Stimulated activated CD8-positive, alpha-beta memory T cell treated with anti-CD3 and anti-CD28 coated beads, Interleukin-4, amount 100 ng/mL, for 24 hours (primary cell): ENCODE measurements at regions not wholly inside any gene's neighbourhood (a gene's known extent, or its start where the extent isn't known, plus 50 kb on each side); places are given as distances from the start of the nearest gene placed in this dataset.
"Not testable (repeated sequence)": the region's sequence is repeated elsewhere in the genome, so short reads cannot be mapped to it uniquely, and the experiment has no call there.

ENCODE experiments used
- DNase-seq: peaks from one replicate; pipeline ENCODE4 v3.0.0-alpha.2; 2020; ENCODE audit warnings: low read depth

DNA sequence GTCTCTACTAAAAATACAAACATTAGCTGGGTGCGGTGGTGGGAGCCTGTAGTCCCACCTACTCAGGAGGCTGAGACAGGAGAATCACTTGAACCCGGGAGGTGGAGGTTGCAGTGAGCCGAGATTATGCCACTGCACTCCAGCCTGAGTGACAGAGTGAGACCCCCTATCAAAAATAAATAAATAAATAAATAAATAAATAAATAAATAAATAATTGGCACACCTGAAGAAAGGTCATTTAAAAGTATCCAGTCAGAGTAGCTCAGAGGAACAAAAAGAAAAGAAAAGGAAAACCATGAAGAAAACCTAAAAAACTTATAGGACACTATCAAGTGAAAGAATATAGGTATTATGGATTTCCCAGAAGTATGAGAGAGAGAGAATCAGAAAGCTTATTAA is 330.1 kb upstream of the AR start:
- DNase-seq = not testable (repeated sequence)

GRCh38 chrX:67207912-67208311 is 335.9 kb upstream of the AR start:
- DNase-seq = no peak

DNA sequence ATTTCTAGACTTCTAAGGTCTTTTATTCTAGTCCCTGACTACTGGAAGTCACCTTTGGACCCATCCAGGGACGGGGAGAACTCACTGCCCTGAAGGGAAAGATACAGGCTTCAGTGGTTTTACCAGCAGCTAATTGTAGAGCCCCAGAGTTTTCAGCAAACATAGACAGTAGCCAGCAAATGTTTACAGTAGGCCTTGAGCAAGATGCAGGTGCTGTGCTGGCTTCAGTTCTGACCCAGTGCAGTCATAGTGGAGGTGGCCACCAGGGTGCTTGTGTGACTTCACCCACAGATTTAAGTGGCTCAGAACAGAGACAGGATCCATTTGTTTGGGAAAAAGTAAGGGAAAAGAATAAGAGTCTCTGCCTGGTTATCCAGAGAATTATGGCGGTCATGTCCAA is 384.4 kb upstream of the AR start:
- no peak for DNase-seq

DNA sequence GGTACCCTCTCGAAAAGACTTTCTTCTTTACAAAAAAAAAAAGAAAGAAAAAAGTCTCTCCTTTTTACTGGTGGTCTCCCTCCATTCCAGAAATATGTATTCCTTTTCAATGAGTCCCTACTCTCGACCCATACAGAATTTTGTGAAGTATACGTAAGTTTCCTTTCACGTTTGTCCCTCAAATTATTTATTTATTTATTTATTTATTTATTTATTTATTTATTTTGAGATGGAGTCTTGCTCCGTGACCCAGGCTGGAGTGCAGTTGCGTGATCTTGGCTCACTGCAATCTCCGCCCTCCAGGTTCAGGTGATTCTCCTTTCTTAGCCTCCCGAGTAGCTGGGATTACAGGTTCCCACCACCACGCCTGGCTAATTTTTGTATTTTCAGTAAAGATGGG is 429.2 kb upstream of the AR start:
- DNase-seq = no peak

- no peak for DNase-seq
Observed at GRCh38 chrX:67105758-67106116, 438.1 kb upstream of the AR start.

DNA sequence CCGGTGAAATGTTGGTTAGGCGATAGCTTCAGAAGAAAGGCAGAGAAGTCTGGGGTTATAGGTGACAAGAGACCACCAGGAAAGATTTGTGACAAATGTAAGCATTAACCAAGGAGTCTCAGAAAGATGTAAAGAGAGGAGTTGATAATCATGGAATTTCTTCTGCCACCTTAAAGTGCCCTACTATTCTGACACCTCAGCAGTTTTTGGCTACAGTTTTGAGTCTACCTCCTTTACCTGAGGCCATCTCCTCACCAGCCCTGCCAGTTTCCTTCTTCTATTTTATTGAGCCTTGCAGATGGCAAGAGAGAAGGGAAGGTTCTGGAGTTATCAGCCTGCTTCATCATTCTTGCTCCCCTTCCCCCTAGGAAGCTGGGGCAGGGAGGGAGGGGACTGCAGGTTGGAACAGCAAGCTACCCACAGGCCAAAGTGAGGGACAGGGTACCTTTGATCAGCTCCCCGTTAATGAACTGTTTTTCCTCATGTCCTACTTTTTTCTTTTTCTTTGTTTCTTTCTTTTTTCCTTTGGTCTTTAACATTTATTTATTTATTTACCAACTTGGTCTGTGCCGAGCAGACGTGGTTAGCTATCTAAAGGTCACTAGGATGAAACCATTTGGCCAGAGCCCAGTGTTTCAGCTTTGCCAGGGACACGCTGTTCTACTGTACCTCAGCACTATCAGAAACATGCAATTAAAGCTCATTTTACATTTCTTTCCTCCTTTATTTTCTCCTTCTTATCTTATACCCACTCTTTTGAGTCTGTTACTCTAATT is 438.7 kb upstream of the AR start:
- no peak for DNase-seq

GRCh38 chrX:67100031-67100884 is 443.6 kb upstream of the AR start:
- no peak for DNase-seq

- DNase-seq = no peak
Observed at GRCh38 chrX:67094061-67094460, 449.8 kb upstream of the AR start.

DNA sequence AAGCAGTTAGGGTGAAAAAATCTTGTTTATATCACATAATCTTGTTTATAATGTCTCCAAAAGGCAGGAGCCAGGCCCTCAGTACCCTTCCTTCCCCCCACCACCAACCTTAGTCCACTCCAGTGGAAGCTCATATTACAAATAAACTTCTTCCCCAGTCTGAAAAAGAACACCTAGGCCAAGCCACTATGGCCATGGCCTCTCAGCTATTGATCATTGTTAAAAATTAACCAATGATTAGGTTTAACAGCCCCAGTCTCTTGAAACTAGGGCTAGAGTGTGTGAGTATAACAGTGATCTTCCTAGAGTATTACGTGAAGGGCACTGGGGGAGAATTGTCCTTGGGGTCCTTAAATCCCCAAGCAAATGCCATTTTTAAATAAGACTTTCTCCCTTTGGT is 411.9 kb upstream of the EDA2R start:
- no peak for DNase-seq

GRCh38 chrX:67044866-67045265 is 406.0 kb upstream of the EDA2R start:
- DNase-seq = no peak

DNA sequence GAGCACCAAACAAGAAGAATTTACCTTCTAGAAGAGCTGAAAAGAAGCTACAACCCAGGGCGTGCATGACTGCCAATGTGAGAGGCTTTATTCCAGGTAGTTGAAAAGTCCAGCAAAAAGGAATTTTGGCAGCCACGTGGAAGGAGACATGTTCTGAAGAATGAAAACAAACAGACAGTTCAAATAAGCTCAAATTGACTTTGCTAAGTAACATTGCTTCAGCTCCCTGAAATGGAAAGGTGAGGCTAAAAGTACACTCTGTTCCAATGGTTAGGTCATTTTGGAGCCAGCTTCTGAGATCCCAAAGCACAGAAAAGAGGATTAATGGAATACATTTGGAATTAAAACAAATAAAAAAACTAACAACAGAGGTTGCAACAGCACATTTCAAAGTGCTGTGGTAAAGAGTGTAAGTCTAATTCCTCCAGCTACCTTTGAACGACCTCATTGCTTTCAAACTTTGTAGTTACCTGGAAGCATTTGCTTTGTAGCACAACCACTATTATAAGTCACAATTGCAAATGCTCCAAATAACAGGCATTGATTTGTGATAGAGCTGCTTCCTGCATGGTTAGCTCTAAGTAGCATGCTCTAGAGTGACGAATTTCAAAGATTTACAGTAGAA is 405.3 kb upstream of the EDA2R start:
- no peak for DNase-seq

DNA sequence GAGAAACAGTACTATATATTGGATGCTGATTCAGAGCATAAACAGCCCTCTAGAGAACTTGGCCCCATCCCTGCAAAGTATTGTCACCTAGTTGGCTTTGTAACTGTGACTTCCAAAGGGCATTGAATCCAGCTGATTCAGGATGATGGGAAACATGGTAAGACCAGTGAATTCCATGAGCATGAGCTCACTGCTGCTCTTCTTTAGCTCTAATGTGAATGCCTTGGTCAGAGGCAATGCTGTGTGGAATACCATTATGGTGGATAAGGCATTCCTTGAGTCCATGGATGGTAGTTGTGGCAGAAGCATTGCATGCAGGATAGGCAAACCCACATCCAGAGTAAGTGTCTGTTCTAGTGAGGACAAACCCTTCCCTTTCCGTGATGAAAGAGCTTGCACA is 365.6 kb upstream of the EDA2R start:
- no peak for DNase-seq

DNA sequence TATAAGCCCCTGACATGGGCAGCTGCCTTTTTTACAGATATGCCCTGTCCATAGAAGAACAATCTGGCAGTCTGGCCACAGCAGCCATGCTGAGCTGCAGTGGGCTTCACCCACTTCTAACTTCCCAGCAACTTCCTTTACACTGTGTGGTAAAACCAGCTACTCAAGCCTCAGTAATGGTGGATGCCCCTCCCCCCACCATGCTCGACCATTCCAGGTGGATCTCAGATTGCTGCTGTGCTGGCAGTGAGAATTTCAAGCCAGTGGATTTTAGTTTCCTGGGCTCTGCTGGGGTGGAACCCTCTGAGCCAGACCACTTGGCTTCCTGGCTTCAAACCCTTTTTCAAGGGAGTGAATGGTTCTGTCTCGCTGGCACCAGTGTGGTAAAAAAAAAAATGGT is 355.9 kb upstream of the EDA2R start:
- DNase-seq = no peak

GRCh38 chrX:66992077-66992476 is 353.2 kb upstream of the EDA2R start:
- not testable (repeated sequence) for DNase-seq

GRCh38 chrX:66988331-66988730 is 349.5 kb upstream of the EDA2R start:
- DNase-seq = no peak

DNA sequence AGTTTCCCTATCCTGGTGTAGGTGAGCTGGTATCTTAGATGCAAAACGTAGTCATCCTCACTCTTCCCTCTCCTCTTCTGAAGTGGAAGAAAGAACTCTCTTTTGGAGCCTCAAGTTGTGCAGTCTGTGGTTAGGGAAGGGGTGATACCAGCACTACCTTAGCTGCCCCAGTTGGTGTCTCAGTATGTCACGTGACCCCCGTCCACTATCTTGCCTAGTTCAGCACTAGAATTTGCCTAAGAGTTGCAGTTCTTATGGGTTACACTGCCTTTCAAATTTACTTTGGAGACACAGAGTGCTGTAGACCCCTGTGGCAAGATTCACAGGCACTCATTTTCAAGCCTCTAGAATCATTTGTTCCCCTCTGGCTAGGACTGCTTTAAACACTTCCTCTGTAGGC is 322.8 kb upstream of the EDA2R start:
- no peak for DNase-seq

DNA sequence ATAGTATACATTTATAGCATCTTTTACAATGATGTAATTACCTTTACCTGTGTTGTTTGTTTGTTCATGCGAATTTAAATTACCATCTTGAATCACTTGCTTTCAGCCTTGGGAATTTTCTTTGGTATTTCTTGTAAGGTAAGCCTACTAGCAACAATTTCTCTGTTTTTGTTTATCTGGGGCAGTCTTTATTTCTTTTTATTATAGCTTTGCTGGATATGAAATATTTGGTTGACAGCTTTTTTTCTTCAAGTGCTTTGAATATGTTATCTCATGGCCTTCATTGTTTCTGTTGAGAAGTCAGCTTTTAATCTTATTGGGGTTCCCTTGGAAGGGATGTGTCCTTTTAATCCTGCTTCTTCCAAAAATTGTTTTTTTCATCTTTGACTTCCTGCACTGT is 292.8 kb upstream of the EDA2R start:
- no peak for DNase-seq

DNA sequence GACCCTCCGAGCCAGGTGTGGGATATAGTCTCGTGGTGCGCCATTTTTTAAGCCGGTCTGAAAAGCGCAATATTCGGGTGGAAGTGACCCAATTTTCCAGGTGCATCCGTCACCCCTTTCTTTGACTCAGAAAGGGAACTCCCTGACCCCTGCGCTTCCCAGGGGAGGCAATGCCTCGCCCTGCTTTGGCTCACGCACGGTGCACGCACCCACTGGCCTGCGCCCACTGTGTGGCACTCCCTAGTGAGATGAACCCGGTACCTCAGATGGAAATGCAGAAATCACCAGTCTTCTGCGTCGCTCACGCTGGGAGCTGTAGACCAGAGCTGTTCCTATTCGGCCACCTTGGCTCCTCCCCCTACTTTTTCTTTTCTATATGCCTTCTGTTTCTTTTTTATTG is 291.6 kb upstream of the EDA2R start:
- not testable (repeated sequence) for DNase-seq

- DNase-seq = no peak
Observed at GRCh38 chrX:66920296-66920695, 281.4 kb upstream of the EDA2R start.

DNA sequence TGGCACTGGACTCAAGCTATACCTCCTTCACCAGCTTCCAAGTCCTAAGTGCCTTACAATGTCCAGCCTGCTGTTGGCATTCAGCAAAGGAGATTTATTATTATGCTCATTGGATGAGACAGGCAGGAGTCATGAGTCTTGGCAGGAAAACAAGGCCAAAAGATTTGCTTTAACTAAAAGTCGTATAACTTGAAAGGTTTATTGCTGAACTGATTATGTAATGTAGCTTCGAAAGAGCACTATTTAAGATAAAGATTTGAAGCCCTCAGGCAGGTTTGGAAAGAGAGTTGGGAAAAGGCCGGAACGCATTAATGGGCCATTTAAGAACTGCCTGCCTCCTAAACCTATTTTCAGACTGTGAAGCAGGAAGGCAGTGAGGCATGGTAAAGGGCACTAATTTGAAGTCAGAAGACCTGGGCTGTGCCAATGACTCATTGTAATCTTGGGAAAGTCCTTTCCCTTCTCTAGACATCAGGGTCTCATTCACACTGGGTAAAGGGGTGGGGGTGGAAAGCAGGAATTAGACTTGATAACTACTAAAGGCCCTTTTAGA is 280.5 kb upstream of the EDA2R start:
- DNase-seq = no peak

GRCh38 chrX:66918511-66918910 is 279.6 kb upstream of the EDA2R start:
- no peak for DNase-seq

DNA sequence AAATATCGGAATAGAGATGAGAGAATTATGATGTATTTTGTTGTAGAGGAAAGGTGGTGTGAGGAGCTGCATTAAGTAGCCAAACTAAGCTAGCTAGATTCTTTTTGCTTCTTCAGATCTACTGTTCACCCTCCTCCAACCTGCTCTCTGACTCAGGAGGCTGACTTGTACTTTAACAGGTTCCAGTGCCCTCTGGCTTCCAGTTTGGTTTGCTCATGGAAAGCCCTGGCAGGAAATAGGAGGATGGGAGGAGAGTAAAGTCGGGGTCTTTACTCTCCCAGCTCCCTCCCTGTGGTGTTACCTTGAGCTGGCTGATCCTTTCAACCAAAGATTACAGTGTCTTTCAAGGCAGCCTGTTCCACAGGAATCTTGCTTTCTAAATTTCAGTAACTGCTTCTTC is 277.0 kb upstream of the EDA2R start:
- DNase-seq = no peak

- DNase-seq = no peak
Observed at GRCh38 chrX:66914080-66914479, 275.2 kb upstream of the EDA2R start.
